Liver (tissue), 8 donors: ENCODE measurements at regions not wholly inside any gene's neighbourhood (a gene's known extent, or its start where the extent isn't known, plus 50 kb on each side); places are given as distances from the start of the nearest gene placed in this dataset.

Experiments used
- DNase-seq: peaks from one replicate; pipeline ENCODE4 v3.0.0-alpha.2; 2017; ENCODE audit warnings: low spot score
- H3K27ac ChIP-seq, 2 donors: one replicate each; pipeline ENCODE4 v1.7.0; 2013; ENCODE audit warnings: inconsistent platforms in 2 of 2, low read length in 2 of 2, control low read depth in 1 of 2, low read depth in 1 of 2, mild to moderate bottlenecking in 1 of 2
- H3K27me3 ChIP-seq, 4 donors: one replicate each; pipeline versions ENCODE4 v1.6.1 to v1.7.0; 2013; ENCODE audit warnings: low read length in 3 of 4, inconsistent platforms in 1 of 4, mild to moderate bottlenecking in 1 of 4, moderate library complexity in 1 of 4; ENCODE audit not compliant: control insufficient read depth in 4 of 4, insufficient read depth in 4 of 4
- H3K36me3 ChIP-seq, 4 donors: one replicate each; pipeline versions ENCODE4 v1.6.1 to v1.7.0; 2013; ENCODE audit warnings: low read length in 3 of 4, mild to moderate bottlenecking in 3 of 4, low read depth in 1 of 4, moderate library complexity in 1 of 4; ENCODE audit not compliant: control insufficient read depth in 4 of 4, insufficient read depth in 3 of 4
- H3K4me1 ChIP-seq, 4 donors: one replicate each; pipeline versions ENCODE4 v1.6.1 to v1.7.0; 2013; ENCODE audit warnings: low read length in 3 of 4, mild to moderate bottlenecking in 3 of 4, moderate library complexity in 1 of 4; ENCODE audit not compliant: control insufficient read depth in 4 of 4, insufficient read depth in 4 of 4
- H3K4me3 ChIP-seq, 3 donors: one replicate each; pipeline versions ENCODE4 v1.6.1 to v1.7.0; 2013; ENCODE audit warnings: low read length in 3 of 3, control low read depth in 1 of 3, low read depth in 1 of 3, mild to moderate bottlenecking in 1 of 3
- H3K9ac ChIP-seq, 2 donors: one replicate each; pipeline ENCODE4 v1.7.0; 2013; ENCODE audit warnings: low read length in 2 of 2, mild to moderate bottlenecking in 2 of 2, moderate library complexity in 2 of 2, control low read depth in 1 of 2, low read depth in 1 of 2
- H3K9me3 ChIP-seq, 4 donors: one replicate each; pipeline versions ENCODE4 v1.6.1 to v1.7.0; 2013; ENCODE audit warnings: low read length in 3 of 4; ENCODE audit not compliant: control insufficient read depth in 4 of 4
- CTCF ChIP-seq: fragments of 150-350 bp; IDR thresholded peaks from 2 replicates; pipeline ENCODE4 v1.5.1; 2017; ENCODE audit warnings: improper control_type of control experiment, low read depth, low read length; ENCODE audit not compliant: missing input control
- EGR1 ChIP-seq, 2 donors: IDR thresholded peaks; 2 replicates each; pipeline ENCODE4 v1.6.1; 2016 to 2018; ENCODE audit warnings: antibody characterized with exemption in 2 of 2, low read depth in 2 of 2
- FOXA1 ChIP-seq: IDR thresholded peaks from 2 replicates; pipeline ENCODE4 v1.6.1; 2016; ENCODE audit warnings: antibody characterized with exemption
- FOXA2 ChIP-seq: IDR thresholded peaks from 2 replicates; pipeline ENCODE4 v1.6.1; 2016; ENCODE audit warnings: antibody characterized with exemption
- GABPA ChIP-seq, 2 donors: IDR thresholded peaks in 1 of 2; conservative IDR thresholded peaks in 1 of 2; 2 replicates each; pipeline ENCODE4 v1.6.1; 2016; ENCODE audit warnings: antibody characterized with exemption in 2 of 2, mild to moderate bottlenecking in 1 of 2, moderate library complexity in 1 of 2
- HNF4A ChIP-seq, 2 donors: conservative IDR thresholded peaks; 2 replicates each; pipeline ENCODE4 v1.6.1; 2016; ENCODE audit warnings: antibody characterized with exemption in 2 of 2, mild to moderate bottlenecking in 2 of 2
- HNF4G ChIP-seq: IDR thresholded peaks from 2 replicates; pipeline ENCODE4 v1.6.1; 2016; ENCODE audit warnings: antibody characterized with exemption
- JUND ChIP-seq, 2 donors: IDR thresholded peaks; 2 replicates each; pipeline ENCODE4 v1.6.1; 2016; ENCODE audit warnings: antibody characterized with exemption in 2 of 2
- NR2F2 ChIP-seq: IDR thresholded peaks from 2 replicates; pipeline ENCODE4 v1.6.1; 2016; ENCODE audit warnings: antibody characterized with exemption
- RAD21 ChIP-seq, 2 donors: IDR thresholded peaks; 2 replicates each; pipeline ENCODE4 v1.6.1; 2016; ENCODE audit warnings: antibody characterized with exemption in 2 of 2, mild to moderate bottlenecking in 2 of 2
- RXRA ChIP-seq, 2 donors: IDR thresholded peaks; 2 replicates each; pipeline ENCODE4 v1.6.1; 2017 to 2018; ENCODE audit warnings: antibody characterized with exemption in 2 of 2, mild to moderate bottlenecking in 1 of 2
- SP1 ChIP-seq: IDR thresholded peaks from 2 replicates; pipeline ENCODE4 v1.6.1; 2018; ENCODE audit warnings: antibody characterized with exemption, mild to moderate bottlenecking
- TAF1 ChIP-seq: conservative IDR thresholded peaks from 2 replicates; pipeline ENCODE4 v1.6.1; 2016; ENCODE audit warnings: antibody characterized with exemption, mild to moderate bottlenecking
- ZBTB33 ChIP-seq: IDR thresholded peaks from 2 replicates; pipeline ENCODE4 v1.6.1; 2016; ENCODE audit warnings: antibody characterized with exemption
- WGBS: extraction: QIAGEN DNeasy Blood & Tissue Kit; methylation state at CpG from one replicate; pipeline ENCODE4 v1.1.7; 2013; 5-methylcytosine and 5-hydroxymethylcytosine counted together
- TF ChIP-seq, protein P1 (sequence below): IDR thresholded peaks from 2 replicates; pipeline ENCODE4 v1.6.1; 2016; ENCODE audit warnings: antibody characterized with exemption
- TF ChIP-seq, protein P2 (sequence below): IDR thresholded peaks from 2 replicates; pipeline ENCODE4 v1.6.1; 2016; ENCODE audit warnings: antibody characterized with exemption
- donor health status: healthy.
- donor health status: healthy.
- donor health status: healthy.
- donor health status: healthy.
- donor health status: healthy.

DNA sequence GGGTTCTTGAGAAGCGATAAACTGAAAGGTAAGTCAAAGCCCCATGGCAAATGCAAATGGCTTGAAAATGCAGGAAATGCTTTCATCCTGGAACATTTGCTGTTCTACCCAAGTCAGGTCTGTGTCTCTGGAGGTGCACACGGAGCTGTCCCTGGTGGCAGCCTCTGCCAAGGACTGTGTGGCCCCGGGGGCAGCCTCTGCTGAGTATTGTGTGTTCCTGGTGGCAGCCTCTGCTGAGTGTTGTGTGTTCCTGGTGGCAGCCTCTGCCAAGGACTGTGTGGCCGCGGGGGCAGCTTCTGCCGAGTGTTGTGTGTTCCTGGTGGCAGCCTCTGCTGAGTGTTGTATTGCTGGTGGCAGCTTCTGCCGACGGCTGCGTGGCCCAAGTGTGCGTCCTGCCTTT lies 135.6 kb upstream of the ALKAL2 start:
- Histone ChIP-seq H3K27me3 (no peaks in the 10 kb centered on the region), H3K27ac (no peak overlapping the region), H3K36me3 (no peaks in the 10 kb centered on the region), H3K4me1 (no peaks in the 10 kb centered on the region), H3K4me3 (no peak overlapping the region), H3K9ac (no peak overlapping the region), H3K9me3 (no peaks in the 10 kb centered on the region)
- 61% methylated on average over 10 of the region's 10 CpGs for WGBS
- no peak for TF ChIP-seq GABPA (IDR thresholded peaks at IDR 0.05 in 1 of 2, conservative IDR thresholded peaks at IDR 0.05 in 1 of 2)
- no peak for TF ChIP-seq NR2F2
- no peak for TF ChIP-seq TAF1
- TF ChIP-seq FOXA2: no peak
- TF ChIP-seq EGR1 (IDR thresholded peaks at IDR 0.05; ENCODE audit: low read depth in 2 of 2): no peak
- TF ChIP-seq SP1: no peak
- TF ChIP-seq RAD21 (IDR thresholded peaks at IDR 0.05): no peak
- TF ChIP-seq, protein P1, sequence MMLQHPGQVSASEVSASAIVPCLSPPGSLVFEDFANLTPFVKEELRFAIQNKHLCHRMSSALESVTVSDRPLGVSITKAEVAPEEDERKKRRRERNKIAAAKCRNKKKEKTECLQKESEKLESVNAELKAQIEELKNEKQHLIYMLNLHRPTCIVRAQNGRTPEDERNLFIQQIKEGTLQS: no peak
- TF ChIP-seq HNF4A (conservative IDR thresholded peaks at IDR 0.05): no peak
- TF ChIP-seq, protein P2, sequence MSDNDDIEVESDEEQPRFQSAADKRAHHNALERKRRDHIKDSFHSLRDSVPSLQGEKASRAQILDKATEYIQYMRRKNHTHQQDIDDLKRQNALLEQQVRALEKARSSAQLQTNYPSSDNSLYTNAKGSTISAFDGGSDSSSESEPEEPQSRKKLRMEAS: no peak
- DNase-seq: no peak

DNA sequence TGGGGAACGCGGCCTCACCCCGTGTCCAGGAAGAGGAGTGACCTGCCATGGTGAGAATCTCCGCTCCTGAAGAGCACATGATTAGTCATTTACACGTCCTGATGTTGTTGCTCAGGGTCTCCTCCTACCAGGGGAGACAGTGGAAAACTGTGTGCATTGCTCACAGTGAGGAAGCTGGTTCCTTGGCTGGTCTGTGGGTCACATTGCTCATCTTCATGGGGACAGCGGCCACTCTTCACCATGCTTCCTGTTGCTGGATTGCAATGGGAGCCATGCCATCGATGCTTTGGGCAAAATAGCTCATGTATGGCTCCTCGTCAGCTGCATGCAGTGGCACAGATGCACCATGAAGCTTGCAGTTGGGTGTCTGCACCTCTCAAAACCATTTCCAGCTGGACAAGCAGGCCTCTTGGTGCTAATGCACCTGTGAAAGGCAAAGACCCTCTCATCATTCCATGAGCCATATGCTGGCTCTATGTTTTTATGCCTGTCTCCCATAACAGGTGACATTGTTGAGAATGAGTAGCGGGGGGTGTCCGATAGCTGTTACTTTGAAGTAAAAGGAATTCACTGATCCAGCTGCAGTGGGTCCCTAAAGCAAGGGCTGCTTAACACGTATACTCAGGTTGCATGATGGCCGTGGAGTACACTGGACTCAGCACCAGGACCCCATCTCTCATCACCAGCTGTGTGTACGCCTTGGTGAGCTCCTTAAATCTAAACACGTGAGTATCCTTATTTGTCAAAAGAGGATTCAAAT lies 135.0 kb upstream of the ALKAL2 start:
- WGBS: 78% methylated on average over 14 of the region's 14 CpGs

More for the DNA sequence above, 135.0 kb upstream of the ALKAL2 start:
- H3K9ac ChIP-seq: no peak overlapping the region
- no peaks in the 10 kb centered on the region for H3K36me3 ChIP-seq
- H3K4me1 ChIP-seq: no peaks in the 10 kb centered on the region
- no peak for TF ChIP-seq RXRA (IDR thresholded peaks at IDR 0.05)
- TF ChIP-seq JUND (IDR thresholded peaks at IDR 0.05): no peak
- no peak for TF ChIP-seq NR2F2
- TF ChIP-seq ZBTB33: no peak
- no peak for TF ChIP-seq SP1
- no peak for TF ChIP-seq FOXA1
- TF ChIP-seq GABPA (IDR thresholded peaks at IDR 0.05 in 1 of 2, conservative IDR thresholded peaks at IDR 0.05 in 1 of 2): no peak
- no peak for TF ChIP-seq FOXA2
- TF ChIP-seq, protein P1: no peak
- no peak for TF ChIP-seq CTCF
- no peak for TF ChIP-seq HNF4G
- no peak for TF ChIP-seq RAD21 (IDR thresholded peaks at IDR 0.05)
- no peak overlapping the region for H3K4me3 ChIP-seq
- no peaks in the 10 kb centered on the region for H3K9me3 ChIP-seq
- no peak for DNase-seq
- no peak overlapping the region for H3K27ac ChIP-seq
- H3K27me3 ChIP-seq: no peaks in the 10 kb centered on the region
